GM19463 (cell line): ENCODE measurements at regions not wholly inside any gene's neighbourhood (a gene's known extent, or its start where the extent isn't known, plus 50 kb on each side); places are given as distances from the start of the nearest gene placed in this dataset.

Experiments used
- ATAC-seq: cut with Tn5 transposase; IDR thresholded peaks from one replicate; pipeline ENCODE4 v1.9.1; 2021; ENCODE audit warnings: mild to moderate bottlenecking, moderate library complexity; ENCODE audit not compliant: unreplicated experiment

DNA sequence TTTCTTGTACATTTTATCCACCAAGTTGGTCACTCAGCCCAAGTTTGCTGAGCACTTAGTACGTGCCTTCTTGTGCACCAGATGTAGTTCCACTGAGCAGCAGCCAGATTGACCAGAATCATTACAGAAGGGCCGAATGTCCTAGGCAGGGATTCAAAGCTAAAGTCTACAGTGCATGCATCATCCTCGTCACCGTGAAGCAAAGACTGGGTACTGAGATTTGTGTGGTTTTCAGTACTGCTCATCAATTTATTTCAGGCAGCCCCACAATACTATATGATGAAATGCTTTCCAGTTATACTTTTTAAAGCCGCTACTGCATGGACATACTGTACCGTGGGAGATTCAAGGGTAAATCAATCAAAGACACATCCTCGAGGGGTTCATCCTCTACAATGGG is 227.0 kb downstream of the ARRDC4 start:
- no peak for ATAC-seq

DNA sequence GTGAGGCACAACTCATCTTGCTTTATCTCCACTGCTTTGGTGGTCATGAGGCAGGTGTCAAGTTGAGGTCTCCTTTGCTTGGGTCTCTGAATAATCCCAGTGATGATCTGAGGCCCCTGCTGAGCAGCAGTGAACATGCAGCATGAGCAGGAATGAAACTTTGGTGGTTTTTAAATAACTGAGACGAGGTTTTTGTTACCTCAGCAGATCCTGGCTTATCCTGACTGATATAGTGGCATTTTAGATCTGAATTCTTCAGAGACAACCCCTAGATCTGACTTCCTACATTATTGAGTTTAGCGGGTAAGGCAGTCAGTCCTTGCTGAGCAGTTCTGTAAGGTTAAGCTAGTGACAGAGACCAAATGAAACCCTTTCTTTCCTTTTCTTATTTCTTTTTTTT is 230.4 kb downstream of the ARRDC4 start:
- ATAC-seq: no peak

DNA sequence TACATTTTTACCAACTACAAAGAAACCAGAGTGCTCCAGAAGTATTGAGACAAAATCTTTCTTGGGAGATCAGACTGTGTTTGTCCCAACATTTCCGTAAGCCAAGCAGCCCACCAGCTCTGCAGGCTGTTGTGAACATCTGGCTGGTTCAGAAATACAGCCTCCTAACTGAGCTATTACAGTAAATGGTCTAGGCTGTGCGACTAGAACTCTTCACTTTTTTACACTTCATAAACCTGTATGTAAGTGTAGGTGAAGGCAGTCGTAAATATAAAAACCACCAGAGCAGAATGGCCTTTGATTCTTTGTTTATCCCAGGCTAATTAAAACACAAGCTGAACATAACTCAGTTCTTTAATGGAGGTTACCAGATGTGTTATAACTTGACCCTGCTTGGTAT is 235.3 kb downstream of the ARRDC4 start:
- ATAC-seq: no peak

DNA sequence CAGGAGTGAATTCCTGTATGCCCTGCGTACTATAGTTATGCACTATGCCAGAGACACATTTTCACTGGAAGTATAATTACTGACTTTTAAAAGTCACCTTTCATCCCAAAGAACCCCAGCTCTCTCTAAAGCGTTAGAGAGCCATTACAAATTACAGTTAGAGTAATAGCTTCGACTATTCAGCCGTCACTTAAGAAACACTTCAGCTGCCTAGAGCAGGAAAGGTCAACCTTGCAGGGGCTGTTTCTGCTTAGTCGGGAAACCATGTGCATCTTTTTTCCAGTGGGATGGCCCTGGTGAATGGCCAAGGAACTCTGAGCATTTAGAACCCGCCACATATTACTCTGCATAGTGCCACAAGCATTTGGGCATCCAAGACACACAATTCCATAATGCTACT is 235.9 kb downstream of the ARRDC4 start:
- no peak for ATAC-seq

DNA sequence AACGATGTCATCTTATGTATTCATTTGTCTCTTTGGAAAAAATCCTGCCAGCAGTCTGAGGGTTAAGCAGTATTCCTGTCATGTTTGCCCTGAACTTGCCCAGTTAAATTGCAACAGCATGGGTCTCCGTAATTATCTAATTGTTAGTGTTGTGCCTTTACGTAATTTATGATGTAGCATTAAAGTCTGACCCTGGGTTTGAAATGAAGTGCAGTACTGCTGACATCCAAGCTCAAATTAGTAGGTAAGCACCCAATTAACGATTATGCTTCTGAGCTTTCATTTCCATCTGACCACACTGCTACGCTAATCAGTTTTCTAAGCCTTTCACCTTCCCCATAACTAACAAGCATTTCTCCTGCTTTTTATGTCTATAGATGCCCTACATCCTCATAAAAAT is 241.8 kb downstream of the ARRDC4 start:
- ATAC-seq: no peak

DNA sequence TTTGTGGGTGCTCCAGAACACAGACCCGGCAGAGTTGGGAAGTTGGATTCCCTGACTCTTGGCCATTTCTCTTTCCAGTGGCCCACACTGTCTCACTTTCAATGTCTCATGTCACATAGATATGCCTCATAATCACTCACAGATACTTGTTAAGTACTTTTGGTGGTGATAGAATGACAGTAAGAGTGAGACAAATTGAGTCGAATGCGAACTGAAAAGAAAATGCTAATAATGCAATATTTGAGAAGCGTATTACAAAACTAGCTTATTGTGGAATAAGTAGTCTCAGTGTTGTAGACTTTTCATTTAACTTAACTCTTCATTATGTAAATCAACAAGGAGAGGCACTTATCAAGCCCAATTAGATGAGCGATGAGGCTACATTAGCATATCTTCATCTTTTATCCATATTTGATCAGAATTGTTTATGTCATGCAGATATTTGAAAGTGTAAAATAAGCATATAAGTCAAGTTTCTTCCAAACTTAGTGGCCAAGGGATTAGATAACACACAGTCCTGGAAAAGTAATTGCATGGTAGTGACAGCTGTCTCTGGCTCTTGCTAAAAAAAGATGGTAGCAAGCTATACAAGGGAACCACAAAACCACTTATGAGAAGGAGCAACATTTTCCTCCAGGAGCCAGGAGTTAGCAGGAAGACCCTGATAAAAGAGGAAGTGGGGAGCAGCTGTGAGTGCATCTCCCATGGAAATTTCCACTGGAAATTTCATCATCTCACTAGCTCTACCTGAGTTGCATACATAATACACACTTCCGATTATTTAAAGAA is 243.6 kb downstream of the ARRDC4 start:
- ATAC-seq: no peak

- ATAC-seq: no peak
Observed at GRCh38 chr15:98207928-98208327, 247.4 kb downstream of the ARRDC4 start.

DNA sequence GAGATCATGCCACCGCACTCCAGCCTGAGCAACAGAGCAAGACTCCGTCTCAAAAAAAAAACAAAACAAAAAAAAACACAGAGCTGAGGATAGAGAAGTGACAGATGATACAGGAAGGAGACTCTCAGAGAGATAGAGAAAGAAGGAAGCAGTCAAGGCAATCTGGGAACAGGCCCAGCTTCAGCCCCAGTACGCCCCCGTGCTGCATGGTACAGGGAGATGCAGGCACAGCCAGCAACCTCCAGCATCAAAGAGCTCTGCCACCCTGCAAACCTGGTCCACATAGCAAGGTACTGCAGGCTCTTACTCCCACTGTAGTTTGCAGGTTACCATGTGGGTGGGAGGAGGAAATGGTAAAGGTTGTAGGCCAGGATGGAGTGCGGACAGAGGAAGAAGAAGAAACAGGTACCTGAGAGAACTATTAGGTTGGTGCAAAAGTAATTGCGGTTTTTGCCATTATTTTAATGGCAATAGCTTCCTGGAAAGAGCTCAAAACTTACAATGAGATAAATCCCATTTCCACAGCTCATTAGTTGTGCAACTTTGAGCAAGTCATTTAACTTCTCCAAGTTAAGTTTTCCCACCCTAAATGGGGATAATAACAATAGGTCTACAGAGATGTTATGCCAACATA is 253.0 kb downstream of the ARRDC4 start:
- no peak for ATAC-seq

- no peak for ATAC-seq
Observed at GRCh38 chr15:98216166-98216565, 255.7 kb downstream of the ARRDC4 start.

DNA sequence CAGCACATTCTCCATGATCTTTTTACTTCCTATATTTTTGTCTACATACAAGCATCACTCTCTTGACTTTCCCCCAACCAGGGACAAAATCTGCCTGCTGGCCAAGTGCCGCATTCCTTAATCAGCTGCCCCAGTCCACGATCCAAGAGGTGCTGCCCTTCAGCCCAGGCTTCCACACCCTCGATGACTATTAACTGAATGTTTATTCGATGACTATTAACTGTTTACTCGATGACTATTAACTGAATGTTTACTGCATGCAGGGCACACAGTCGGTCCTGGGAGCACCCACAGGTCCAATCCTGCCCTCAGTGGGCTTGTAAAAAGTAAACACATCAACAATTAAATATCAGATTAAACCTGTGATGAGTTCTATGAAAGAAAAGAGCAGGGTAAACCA is 256.9 kb downstream of the ARRDC4 start:
- no peak for ATAC-seq

- ATAC-seq: no peak
Observed at GRCh38 chr15:98221144-98221543, 260.6 kb downstream of the ARRDC4 start.

DNA sequence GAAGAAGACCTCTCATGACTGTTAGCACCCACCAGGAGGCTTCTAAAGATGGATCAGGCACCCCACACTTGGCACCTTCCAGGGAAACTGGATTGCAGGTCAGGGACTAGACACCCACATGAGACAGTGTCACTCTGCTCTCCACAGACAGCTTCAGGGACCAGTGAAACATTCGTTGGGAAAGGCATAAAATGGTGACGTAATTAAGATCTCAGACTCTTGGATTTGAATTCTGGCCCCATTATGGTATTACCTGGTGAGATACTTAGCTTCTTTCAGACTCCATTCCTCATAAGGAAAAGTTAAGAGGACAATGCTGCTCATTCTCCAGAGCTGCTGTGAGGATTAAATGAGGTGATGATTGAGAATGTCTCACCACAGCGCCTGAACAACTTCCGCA is 261.1 kb downstream of the ARRDC4 start:
- no peak for ATAC-seq

- ATAC-seq: no peak
Observed at GRCh38 chr15:98226149-98226548, 265.6 kb downstream of the ARRDC4 start.

DNA sequence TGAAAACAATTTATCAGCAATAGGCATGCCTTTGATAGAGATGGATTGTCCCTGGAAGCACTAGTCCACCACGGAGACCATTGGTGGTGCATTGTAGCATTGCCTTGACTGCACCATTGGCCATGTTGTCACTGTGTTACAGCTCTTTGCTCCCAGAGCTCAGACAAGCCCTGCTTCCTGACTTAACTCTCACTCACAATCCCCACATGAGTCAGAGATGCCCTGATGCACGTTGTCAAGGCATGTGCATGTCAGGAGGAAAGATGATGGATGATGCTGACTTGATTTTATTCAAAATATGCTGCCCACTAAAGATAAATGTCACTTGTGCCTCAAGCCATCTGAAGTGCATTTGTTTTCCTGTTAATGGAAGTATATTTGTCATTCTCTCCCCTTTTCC is 266.1 kb downstream of the ARRDC4 start:
- no peak for ATAC-seq

DNA sequence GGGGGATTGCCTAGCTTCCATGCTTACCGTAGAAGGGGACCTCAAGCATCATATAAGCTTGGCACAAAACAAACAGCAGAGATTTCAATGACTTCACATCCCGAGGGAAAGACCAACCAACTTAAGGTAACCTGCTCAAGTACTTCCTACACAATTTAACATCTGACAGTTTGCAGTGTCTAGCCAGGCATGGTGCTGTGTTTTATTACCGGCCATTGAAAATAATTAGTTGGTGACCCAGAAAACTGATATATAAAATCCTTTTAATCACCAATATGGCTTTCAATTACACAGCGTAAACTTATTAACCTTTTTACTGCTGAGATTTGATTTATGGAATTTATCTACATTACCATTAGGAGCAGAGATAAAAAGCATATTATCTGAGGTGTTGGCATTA is 268.3 kb downstream of the ARRDC4 start:
- no peak for ATAC-seq

GRCh38 chr15:98230975-98231374 is 270.5 kb downstream of the ARRDC4 start:
- no peak for ATAC-seq

DNA sequence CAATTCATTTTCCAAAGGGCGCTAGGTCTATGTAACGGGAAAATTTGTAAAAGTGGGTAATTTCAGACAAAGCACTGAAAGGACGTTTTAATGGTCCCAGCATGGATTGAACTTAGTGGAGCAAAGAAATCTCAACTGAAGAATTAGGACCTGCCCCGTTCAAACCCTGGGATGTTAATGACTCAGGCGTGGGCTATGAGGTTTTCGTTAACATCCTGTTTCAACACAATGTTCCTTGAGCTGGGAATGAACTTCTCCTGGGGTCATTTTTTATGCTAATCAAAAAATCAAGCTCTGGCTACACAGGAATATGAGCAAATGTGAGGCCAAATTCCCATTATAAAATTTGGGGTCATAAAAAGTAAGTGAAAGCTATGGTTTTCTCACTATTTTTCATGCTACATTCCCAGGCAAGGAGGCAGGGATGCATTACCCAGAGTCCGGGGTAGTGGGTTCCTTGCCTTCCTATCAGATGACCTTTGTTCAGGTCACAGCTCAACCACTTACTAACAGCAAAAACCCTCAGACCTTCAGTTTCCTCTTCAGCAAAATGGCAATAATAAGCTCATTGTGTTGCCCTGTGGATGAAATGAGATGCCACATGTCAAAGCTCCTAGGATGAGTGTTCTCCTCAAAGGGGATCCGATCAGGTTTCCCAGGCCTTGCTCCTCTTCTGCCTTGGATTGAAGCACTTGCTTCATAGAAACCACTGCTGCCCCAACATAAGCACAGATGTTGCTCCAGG is 271.4 kb downstream of the ARRDC4 start:
- ATAC-seq: no peak

DNA sequence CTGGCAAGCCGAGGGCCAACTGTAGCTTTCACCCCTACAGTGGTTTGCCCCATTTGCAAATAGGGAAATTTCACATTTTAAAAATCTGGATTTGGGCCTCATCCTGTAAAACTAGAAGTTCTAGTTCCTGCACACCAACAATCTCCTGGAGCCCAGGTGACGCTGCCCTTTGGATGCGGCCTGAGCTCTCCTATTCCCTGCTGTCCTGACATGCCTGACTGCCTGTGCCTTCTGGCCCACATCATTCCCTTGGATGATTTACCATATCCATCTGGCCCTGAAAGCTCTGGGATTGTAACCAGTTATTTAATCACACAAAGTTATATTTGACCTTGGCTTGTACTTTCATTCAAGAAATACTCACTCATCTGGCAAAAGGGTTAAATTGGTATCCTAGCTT is 272.3 kb downstream of the ARRDC4 start:
- ATAC-seq: no peak

GRCh38 chr15:98233873-98234272 is 273.4 kb downstream of the ARRDC4 start:
- ATAC-seq: no peak

DNA sequence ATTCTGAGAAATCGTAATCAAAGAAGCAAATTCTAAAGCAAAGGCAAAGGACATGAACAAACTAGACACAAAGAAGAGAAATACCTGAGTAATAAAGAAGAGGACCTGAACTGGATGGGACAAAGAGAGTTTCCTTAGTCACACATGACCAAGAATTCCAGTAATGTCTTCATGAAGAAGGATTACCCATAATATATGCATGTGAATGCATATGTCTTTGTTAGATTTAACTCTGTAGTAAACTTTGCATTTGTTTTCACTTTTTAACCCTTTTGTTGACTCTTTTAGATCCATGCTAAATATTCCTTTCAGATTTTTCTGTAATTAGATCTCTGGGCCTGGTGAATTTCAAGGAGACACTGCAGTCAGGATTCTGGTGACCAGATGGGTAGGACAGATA is 279.8 kb downstream of the ARRDC4 start:
- no peak for ATAC-seq

DNA sequence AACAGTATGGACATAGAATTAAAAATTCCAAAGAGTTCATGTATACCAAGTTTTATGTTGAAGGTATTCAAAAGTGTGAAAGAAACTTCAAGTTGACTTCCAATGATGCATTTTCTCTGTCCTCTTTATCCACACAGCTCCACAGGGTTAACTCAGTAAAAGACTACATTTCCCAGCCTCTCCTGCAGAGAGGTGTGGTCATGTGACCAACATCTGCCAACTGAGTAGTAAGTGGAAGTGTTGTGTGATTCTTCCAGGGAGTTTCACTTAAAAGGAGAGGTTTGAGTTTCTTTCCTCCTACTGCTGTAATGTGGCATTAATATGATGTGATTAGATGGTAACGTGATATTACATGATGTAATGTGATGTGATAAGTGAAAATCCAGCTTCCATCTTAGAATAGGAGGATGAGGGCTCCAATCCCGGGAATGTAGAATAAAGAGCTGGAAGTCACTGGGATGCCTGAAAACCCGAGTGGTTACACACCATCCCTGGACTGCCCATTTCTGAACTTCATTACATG is 280.6 kb downstream of the ARRDC4 start:
- ATAC-seq: no peak

DNA sequence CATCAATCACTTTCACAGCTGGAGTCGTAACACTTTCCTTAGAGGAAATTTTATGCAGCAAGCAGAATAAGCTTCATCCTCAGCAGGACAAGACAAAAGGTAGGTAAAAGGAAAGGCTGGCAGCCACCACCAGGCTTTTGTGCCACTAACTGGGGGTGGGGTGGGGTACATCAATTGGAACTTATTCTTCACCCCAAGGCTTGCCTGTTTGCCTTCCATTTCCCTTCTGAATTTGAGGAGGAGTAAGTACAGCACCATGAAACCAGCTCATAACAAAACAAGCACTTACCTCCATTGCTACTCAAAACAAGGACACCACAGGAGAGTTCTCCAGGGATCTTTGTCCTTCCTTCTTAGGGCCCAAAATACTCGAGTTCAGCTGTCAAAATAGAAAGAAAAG is 296.8 kb downstream of the ARRDC4 start:
- ATAC-seq: no peak
